H1 (cell line): ENCODE measurements at regions not wholly inside any gene's neighbourhood (a gene's known extent, or its start where the extent isn't known, plus 50 kb on each side); places are given as distances from the start of the nearest gene placed in this dataset.

Experiments used
- EGR1 ChIP-seq: IDR thresholded peaks from 2 replicates; pipeline ENCODE4 v1.6.1; 2011; ENCODE audit warnings: low read depth, low read length, borderline replicate concordance
- EP300 ChIP-seq, 2 experiments: IDR thresholded peaks; 1 replicate in 1 of 2; 2 replicates in 1 of 2; pipeline ENCODE4 v1.6.1; 2011 to 2012; ENCODE audit warnings: low read depth in 2 of 2, low read length in 2 of 2, mild to moderate bottlenecking in 2 of 2, borderline replicate concordance in 1 of 2, inconsistent platforms in 1 of 2, moderate library complexity in 1 of 2
- EZH2 ChIP-seq: fragments of 200-600 bp; sonication (generic); IDR thresholded peaks from 2 replicates; pipeline ENCODE4 v1.7.1; 2012; ENCODE audit warnings: low read depth, mild to moderate bottlenecking, moderate library complexity, low read length, inconsistent platforms; ENCODE audit not compliant: severe bottlenecking
- MAFK ChIP-seq: IDR thresholded peaks from 2 replicates; pipeline ENCODE4 v1.6.1; 2012; ENCODE audit warnings: low read depth, mild to moderate bottlenecking, improper control_type of control experiment, low read length
- POLR2A ChIP-seq, 2 experiments: IDR thresholded peaks; 1 replicate in 1 of 2; 2 replicates in 1 of 2; pipeline ENCODE4 v1.6.1; 2011; ENCODE audit warnings: low read depth in 2 of 2, low read length in 2 of 2, mild to moderate bottlenecking in 2 of 2; ENCODE audit errors: control extremely low read depth in 1 of 2
- TF ChIP-seq, protein P1 (sequence below), 3 experiments: IDR thresholded peaks; 1 replicate in 2 of 3; 2 replicates in 1 of 3; pipeline versions ENCODE4 v1.5.1 to v1.6.1; 2011; ENCODE audit warnings: low read length in 3 of 3, mild to moderate bottlenecking in 3 of 3, inconsistent platforms in 2 of 3, low read depth in 1 of 3, moderate library complexity in 1 of 3; ENCODE audit not compliant: insufficient read depth in 1 of 3; ENCODE audit errors: control extremely low read depth in 1 of 3

DNA sequence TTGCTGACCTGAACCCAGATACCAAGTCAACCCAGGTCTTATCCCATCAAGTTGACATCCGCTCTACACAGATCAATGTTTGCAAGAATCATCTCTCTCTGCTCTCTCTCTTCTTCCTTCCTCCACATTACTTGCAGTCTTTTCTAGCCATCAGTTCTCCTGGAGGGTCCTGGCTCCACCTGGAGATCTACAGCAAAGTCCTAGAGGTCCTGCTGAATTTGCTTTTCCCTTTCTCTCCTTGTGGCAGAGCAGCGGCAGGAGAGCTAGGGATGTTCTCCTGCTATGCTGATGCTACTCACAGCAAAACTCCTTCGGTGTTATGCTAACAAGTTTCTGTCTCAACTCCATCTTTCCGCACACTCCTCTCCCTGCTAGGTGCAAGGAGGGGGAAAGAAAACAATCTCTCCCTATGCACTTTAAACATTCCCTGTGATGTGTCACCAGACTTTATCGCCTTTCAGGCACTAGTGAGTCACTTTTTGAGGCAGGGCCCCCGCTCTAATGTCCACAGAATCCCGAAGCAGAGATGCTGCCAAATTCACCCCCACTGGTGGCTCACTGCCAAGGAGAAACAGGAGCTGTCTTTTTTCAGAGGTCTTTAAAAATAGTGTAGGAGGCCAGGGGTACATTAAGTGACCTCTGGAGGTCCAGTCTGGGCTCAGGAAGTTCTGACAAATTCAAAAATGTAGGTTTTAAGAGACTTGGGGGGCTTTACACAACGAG, 62.6 kb downstream of the FAM50B start:
- TF ChIP-seq, protein P1, sequence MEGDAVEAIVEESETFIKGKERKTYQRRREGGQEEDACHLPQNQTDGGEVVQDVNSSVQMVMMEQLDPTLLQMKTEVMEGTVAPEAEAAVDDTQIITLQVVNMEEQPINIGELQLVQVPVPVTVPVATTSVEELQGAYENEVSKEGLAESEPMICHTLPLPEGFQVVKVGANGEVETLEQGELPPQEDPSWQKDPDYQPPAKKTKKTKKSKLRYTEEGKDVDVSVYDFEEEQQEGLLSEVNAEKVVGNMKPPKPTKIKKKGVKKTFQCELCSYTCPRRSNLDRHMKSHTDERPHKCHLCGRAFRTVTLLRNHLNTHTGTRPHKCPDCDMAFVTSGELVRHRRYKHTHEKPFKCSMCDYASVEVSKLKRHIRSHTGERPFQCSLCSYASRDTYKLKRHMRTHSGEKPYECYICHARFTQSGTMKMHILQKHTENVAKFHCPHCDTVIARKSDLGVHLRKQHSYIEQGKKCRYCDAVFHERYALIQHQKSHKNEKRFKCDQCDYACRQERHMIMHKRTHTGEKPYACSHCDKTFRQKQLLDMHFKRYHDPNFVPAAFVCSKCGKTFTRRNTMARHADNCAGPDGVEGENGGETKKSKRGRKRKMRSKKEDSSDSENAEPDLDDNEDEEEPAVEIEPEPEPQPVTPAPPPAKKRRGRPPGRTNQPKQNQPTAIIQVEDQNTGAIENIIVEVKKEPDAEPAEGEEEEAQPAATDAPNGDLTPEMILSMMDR (IDR thresholded peaks at IDR 0.05; ENCODE audit: control extremely low read depth in 1 of 3, insufficient read depth in 1 of 3, low read depth in 1 of 3, low read length in 3 of 3), result no peak
- TF ChIP-seq EZH2 (no peak), EGR1 (no peak), POLR2A (IDR thresholded peaks at IDR 0.05; ENCODE audit: control extremely low read depth in 1 of 2, low read depth in 2 of 2, low read length in 2 of 2) (no peak), MAFK (no peak), EP300 (IDR thresholded peaks at IDR 0.05; ENCODE audit: borderline replicate concordance in 1 of 2, low read depth in 2 of 2, low read length in 2 of 2) (no peak)
